AG20443 (cell line): ENCODE measurements at regions not wholly inside any gene's neighbourhood (a gene's known extent, or its start where the extent isn't known, plus 50 kb on each side); places are given as distances from the start of the nearest gene placed in this dataset.
"Not testable (repeated sequence)": the region's sequence is repeated elsewhere in the genome, so short reads cannot be mapped to it uniquely, and the experiment has no call there.

Experiments used
- DNase-seq: peaks from one replicate; pipeline ENCODE4 v3.0.0; 2012; ENCODE audit warnings: low spot score, mixed read lengths

- not testable (repeated sequence) for DNase-seq
Measured at GRCh38 chr21:10366210-10366609, 155.2 kb upstream of the TPTE start.

GRCh38 chr21:10367586-10367985 is 153.8 kb upstream of the TPTE start:
- DNase-seq: not testable (repeated sequence)

DNA sequence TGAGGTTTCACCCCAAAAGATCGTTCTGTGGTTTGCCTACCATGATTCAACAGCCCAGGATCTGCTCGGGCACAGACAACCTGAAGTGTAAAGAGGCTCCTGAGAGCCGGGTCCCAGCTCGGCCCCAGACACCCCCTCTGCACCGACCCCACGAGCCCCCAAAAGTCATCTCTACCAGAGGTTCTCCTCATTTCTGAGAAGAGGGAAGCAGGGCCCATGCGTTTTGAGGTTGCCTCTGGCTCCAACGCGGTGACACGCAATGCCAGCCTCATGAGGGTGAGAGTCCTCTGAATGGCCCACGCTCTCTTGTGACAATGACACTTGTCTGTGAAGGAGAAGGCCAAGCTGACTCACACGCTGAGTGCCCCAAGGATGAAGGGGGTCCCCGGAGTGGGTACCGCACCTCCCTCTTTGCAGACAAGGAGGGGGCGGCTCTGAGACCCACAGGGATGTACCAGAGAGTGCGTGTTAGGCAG is 153.0 kb upstream of the TPTE start:
- DNase-seq: not testable (repeated sequence)

DNA sequence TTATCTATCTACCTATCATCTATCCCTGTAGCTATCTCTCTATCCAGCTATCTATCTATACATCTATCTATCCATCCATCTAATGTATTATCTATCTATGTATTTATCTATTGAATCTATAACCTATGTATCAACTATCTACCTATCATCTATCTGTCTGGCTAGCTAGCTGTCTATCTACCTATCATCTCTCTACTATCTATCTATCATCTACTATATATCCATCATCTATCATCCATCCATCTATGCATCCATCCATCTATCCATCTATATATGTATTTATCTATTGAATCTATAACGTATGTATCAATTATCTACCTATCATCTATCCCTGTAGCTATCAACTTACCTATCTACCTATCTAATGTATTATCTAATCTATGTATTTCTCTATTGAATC is 152.1 kb upstream of the TPTE start:
- DNase-seq: not testable (repeated sequence)

GRCh38 chr21:10377758-10378157 is 143.6 kb upstream of the TPTE start:
- DNase-seq: not testable (repeated sequence)

DNA sequence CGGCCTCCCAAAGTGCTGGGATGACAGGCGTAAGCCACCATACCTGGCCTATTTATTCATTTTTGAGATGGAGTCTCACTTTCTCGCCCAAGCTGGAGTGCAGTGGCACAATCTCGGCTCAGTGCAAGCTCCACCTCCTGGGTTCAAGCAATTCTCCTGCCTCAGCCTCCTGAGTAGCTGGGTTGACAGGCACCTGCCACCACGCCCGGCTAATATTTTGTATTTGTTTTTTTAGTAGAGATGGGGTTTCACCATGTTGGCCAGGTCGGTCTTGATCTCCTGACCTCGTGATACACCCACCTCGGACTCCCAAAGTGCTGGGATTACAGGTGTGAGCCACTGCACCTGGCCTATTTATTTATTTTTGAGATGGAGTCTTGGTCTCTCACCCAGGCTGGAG is 141.6 kb upstream of the TPTE start:
- not testable (repeated sequence) for DNase-seq

GRCh38 chr21:10381687-10382060 is 139.7 kb upstream of the TPTE start:
- not testable (repeated sequence) for DNase-seq

- DNase-seq: not testable (repeated sequence)
Measured at GRCh38 chr21:10382135-10382534, 139.2 kb upstream of the TPTE start.

DNA sequence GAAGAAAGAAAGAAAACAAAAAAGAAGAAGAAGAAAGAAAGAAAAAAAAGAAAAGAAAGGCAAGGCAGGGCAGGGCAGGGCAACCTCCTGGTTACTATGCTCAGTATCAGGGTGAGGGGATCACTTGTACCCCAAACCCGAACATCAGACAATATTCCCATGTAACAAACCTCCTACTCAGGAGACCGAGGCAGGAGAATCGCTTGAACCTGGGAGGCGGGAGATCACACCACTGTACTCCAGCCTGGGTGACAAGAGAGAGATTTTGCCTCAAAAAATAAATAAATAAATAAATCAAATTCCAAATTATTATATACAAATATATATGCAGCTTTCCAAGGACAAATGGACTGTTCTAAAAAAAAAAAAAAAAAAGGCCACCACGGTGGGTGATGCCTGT is 138.8 kb upstream of the TPTE start:
- not testable (repeated sequence) for DNase-seq

DNA sequence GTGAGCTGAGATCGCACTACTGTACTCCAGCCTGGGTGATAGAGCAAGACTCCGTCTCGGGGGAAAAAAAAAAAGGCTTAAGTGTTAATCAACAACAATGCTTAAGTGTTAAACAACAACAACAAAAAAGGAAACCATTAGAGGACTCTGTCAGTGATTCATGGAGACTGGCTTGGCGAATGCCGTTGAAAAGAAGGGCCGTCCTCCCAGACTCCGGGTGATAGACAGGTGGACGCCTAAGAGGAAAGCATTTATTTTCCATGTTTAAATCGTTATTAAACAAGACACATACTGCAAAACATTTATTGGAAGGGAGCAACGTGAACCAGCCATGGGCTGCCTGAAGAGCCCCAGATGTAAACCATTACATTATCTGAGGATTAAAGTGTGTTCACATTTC is 137.8 kb upstream of the TPTE start:
- not testable (repeated sequence) for DNase-seq

- DNase-seq: not testable (repeated sequence)
Measured at GRCh38 chr21:10384304-10384861, 137.0 kb upstream of the TPTE start.

GRCh38 chr21:10385202-10385601 is 136.2 kb upstream of the TPTE start:
- DNase-seq: not testable (repeated sequence)

DNA sequence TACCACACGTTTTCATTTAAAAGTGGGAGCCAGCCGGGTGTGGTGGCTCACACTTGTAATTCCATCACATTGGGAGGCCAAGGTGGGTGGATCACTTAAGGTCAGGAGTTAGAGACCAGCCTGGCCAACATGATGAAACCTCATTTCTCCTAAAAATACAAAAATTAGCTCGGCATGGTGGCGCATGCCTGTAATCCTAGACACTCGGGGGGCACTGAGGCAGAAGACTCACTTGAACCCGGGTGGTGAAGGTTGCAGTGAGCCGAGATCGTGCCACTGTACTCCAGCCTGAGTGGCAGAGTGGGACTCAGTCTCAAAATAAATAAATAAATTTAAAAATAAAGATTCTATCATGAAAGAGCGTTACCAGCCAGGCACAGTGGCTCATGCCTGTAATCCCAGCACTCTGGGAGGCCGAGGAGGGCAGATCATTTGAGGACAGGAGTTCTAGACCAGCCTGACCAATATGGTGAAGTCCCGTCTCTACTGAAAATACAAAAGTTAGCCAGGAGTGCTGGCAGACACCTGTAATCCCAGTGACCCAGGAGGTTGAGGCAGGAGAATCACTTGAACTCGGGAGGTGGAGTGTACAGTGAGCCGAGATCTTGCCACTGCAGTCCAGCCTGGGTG is 135.4 kb upstream of the TPTE start:
- not testable (repeated sequence) for DNase-seq

- DNase-seq: not testable (repeated sequence)
Measured at GRCh38 chr21:10387692-10388450, 133.5 kb upstream of the TPTE start.

GRCh38 chr21:10388625-10389024 is 132.8 kb upstream of the TPTE start:
- DNase-seq: not testable (repeated sequence)

DNA sequence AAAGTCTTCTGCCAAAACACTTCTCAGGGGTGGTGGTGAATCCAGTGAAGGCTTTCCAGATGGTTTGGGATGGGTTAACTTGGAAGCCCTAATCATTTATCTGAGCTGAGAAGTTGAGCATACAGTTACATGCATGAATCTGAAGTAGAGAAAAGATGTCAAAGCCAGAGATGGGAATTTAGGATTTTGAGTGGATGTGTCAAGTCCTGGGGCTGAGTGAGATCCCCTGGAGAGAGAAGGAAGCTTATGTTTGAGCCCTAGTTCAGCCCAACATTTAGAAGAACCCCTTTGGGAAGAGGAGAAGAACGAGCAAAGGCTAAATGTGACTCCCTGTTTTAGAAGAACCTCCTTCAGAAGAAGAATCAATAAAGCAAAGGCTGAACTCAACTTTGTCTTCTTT is 129.1 kb upstream of the TPTE start:
- DNase-seq: not testable (repeated sequence)

DNA sequence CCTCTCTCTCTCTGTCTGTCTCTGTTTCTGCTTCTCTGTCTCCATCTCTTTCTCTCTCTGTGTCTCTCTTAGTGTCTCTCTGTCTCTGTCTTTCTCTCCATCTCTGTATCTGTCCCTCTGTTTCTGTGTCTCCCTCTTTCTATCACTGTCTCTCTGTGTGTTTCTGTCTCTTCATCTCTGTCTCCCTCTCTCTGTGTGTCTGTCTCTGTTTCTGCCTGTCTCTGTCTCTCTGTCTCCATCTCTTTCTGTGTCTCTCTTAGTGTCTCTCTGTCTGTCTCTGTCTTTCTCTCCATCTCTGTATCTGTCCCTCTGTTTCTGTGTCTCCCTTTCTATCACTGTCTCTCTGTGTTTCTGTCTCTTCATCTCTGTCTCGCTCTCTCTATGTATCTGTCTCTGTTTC is 125.4 kb upstream of the TPTE start:
- DNase-seq: not testable (repeated sequence)

GRCh38 chr21:10397495-10397915 is 123.9 kb upstream of the TPTE start:
- not testable (repeated sequence) for DNase-seq

DNA sequence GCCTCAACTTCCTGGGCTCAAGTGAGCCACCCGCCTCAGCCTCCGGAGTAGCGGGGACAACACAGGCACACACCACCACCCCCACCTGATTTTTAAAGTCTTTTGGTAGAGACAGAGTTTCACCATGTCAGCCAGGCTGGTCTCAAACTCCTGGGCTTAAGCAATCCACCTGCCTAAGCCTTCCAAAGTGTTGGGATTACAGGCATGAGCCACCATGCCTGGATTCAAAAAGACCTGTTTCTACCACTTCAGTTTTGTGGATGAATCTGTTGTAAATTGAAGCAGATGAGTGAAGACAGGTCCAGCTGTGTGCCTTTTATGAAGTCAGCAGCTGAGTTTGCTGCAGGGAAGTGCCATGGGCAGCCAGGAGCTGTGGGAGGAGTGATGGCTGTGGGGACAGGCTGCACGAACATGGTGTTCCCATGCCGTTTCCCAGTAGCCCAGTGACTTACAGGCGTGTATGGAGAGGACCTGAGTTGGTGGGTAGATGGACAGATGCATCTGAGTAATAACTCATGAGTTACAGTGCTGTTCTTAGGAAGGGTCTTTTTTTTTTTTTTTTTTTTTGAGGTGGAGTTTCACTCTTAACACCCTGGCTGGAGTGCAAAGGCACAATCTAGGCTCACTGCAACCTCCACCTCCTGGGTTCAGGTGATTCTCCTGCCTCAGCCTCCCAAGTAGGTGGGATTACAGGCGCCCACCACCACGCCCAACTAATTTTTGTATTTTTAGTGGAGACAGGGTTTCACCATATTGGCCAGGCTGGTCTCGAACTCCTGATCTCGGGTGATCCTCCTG is 122.5 kb upstream of the TPTE start:
- not testable (repeated sequence) for DNase-seq

DNA sequence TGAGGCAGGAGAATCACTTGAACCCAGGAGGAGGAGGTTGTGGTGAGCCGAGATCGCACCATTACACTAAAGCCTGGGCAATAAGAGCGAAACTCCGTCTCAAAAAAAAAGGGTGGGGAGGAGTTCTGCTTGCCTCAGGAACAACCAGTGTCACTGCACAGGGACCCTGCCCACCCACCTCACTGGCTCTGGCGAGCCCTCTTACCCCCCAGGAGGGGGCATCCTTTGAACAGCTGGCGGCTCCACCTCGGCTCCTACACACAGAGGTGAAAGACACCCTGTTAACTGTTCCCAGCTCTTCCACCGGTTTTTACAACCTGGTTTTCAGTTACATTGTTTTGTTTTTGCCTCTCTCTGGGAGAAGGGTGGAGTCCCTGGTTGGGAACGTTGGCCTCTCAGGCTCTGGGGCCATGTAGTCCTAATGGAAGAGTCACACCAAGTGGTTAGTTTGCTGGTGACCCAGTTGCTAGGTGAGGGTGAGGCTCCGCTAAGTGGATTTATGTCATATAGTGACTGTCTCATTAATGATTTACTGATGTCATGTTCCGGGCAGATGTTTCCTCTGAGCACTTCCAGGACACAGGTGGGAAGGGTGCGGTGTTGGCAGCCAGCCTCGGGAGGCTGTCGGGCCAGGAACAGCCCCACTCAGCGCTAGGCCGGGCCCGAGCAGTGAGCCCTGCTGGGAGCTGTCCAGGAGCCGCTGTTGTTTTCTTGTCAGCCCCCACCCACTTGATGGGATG is 120.6 kb upstream of the TPTE start:
- not testable (repeated sequence) for DNase-seq

DNA sequence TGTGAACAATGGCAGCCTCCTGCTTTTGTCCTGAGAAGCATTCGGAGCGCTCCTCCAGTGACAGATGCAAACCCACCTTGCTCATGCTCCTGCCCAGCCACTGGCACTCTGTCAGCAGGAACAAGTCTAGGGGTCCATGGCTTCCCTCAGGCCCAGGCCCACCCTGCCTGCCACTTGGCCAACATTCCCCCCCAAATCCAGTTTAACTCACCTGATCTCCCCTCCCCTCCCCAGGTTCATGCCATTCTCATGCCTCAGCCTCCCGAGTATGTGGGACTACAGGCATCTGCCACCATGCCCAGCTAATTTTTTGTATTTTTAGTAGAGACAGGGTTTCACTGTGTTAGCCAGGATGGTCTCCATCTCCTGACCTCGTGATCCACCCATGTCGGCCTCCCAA is 118.9 kb upstream of the TPTE start:
- DNase-seq: not testable (repeated sequence)
